ENCODE measurements at regions not wholly inside any gene's neighbourhood (a gene's known extent, or its start where the extent isn't known, plus 50 kb on each side); places are given as distances from the start of the nearest gene placed in this dataset.

DNA sequence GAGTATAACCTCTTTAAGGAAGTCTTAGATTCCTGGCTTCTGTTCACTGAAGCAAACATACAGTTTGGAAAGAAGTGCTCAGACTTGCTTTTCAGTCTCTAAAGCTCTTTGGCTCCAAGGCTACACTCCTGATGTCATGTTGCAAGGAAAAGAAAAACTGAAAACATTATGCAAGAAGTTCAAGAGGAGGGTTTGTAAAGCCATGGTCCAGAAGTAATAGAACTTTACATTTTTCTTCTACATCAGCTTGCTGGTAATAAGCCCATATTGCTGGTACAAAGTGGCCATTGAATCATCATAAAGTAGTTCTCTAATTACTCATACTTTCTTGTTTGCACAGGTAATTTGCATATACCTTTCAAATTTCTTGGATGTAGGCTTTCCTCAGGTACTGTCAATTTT is 83.6 kb downstream of the BBS10 start:
- Histone ChIP-seq H3K4me3 (no peak overlapping the region), H3K27me3 (no peaks in the 10 kb centered on the region), H3K9me3 (peaks cover 9% of the 10 kb centered on the region), H3K36me3 (peaks cover 10% of the 10 kb centered on the region; the same call in 1 of the 2 replicates)
- no peak for DNase-seq

DNA sequence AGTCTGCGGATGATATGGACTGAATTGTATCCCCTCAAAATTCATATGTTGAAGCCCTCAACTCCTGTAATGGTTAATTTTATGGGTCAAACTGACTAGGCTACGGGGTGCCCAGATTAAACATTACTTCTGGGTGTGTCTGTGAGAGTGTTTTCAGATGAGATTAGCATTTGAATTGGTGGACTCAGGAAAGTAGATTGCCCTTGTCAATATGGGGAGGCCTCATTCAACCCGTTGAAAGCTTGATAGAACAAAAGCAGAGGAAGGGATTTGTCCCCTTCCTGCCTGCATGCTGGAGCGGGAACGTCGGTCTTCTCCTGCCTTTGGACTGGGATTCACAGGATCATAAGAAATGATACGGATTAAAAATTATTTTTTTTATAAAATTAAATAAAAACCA is 84.5 kb downstream of the BBS10 start:
- no peak overlapping the region for H3K4me3 ChIP-seq
- H3K27me3 ChIP-seq, result no peaks in the 10 kb centered on the region
- peaks cover 10% of the 10 kb centered on the region; the same call in 1 of the 2 replicates for H3K36me3 ChIP-seq
- no peak for DNase-seq
- H3K9me3 ChIP-seq, result peaks cover 9% of the 10 kb centered on the region

DNA sequence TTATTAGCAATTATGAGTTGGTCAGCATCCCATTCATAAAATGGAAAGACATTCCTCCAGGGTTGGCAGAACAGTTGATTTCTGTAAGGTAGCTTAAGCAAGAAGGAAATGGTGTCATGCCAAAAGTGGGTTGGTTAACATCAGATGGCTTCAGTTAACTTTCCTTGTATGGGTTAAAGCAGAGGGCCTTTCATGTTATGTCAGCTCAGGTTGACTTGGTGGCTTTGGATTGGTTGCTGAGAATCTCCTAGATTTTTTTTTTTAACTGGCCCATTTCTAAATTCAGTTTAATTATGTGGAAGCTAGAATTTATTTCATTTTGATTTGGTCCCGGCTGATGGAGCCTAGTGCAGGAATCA is 87.8 kb downstream of the BBS10 start:
- H3K9me3 ChIP-seq, result peaks cover 9% of the 10 kb centered on the region
- no peak for DNase-seq
- H3K4me3 ChIP-seq, result peak overlapping the region; percentile 30
- H3K36me3 ChIP-seq, result peaks cover 8% of the 10 kb centered on the region; the same call in 1 of the 2 replicates
- no peaks in the 10 kb centered on the region for H3K27me3 ChIP-seq

DNA sequence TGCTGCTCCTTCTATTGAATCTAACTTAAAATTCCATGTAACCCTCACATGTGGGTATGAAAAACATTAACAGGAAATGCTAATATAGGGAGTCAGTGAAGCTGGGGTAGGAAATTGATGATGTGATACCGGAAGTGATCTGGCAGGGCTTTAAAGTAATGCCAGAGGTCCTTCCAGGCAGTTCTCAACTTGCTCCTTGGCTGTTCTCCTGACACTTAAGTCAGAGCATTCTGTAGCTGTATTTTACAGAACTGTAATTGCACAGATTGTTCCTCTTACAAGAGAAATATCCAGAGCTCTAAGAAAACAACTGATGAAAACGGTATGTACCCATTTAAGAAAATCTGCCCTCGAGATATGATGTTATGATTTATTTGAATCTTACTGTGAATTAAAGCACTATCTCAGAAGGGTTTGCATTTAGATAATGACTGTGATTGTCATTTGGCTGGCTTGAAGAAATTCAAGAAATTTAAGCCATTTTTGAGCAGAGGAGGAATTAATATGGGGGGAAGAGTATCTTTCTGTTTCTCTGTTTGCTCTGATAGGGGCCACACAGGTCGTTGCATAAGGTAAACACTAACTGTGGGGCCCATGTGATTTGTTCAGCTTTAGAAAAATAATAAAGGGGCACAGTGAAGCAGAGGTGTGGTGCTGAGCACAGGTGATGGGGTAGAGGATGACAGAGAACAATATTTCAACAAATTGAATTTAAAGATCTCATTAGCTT is 88.4 kb downstream of the BBS10 start:
- Histone ChIP-seq H3K36me3 (peaks cover 8% of the 10 kb centered on the region; the same call in 1 of the 2 replicates), H3K27me3 (no peaks in the 10 kb centered on the region), H3K4me3 (peak overlapping the region; percentile 30), H3K9me3 (peaks cover 9% of the 10 kb centered on the region)
- peak; percentile 82 for DNase-seq

DNA sequence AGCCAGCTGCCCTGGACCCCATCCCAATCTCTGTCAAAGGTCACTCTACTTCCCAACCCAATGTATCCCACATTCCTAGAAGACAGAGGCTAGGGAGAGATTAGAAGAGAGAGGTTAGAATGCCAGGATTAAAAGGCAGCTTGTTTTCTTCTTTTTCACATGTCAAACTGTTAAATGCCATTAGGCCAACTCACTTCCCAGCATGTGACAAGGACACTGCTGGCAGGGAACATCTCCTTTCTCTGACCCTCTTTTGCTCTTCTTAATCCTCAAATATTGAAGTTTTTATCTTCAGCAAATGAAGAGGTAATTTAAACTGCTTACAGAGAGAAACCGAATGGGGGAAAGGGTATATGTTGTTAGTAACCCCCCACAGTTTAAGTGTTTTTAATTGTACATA is 89.1 kb downstream of the BBS10 start:
- DNase-seq, result no peak
- Histone ChIP-seq H3K9me3 (peaks cover 9% of the 10 kb centered on the region), H3K4me3 (no peak overlapping the region), H3K27me3 (no peaks in the 10 kb centered on the region), H3K36me3 (peaks cover 8% of the 10 kb centered on the region; the same call in 1 of the 2 replicates)

DNA sequence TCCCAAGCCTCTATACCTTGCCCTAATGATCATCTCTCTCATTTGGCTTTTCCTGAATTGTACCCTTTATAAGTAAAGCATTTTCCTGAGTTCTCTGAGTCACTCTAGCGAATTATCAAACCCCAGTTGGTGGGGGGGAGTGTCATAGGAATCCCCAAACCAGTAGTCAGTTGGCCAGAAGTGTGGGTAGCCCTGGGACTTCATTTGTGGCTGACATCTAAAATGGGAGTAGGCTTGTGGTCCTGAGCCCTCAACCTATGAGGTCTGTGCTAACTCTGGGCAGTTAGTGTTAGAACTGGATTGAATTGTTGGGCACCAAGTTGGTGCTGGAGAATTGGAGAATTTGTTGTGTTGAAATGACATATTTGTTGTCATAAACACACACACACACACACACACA is 91.3 kb downstream of the BBS10 start:
- Histone ChIP-seq H3K27me3 (no peaks in the 10 kb centered on the region), H3K4me3 (no peak overlapping the region), H3K9me3 (peaks cover 9% of the 10 kb centered on the region), H3K36me3 (peaks cover 8% of the 10 kb centered on the region; the same call in 1 of the 2 replicates)
- DNase-seq, result no peak

DNA sequence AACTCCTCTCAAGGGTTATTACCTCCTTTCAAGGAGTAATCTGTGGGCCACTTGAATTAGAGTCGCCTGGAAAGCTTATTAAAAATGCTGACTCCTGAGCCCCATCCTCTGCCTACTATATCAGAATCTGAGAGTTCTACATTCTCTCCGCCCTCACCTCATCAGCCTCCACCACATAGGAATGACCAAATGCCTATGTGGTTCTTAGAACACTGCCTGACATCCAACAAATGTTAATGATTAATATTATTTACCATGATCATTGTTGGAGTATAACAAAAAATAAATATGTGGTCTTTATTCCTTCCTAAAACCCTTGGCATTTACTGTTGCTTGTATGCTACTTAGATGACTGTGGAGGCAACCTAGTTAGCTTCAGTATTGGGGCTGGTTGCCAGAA is 91.9 kb downstream of the BBS10 start:
- no peak for DNase-seq
- peaks cover 3% of the 10 kb centered on the region; the same call in 1 of the 2 replicates for H3K9me3 ChIP-seq
- H3K4me3 ChIP-seq, result no peak overlapping the region
- H3K27me3 ChIP-seq, result no peaks in the 10 kb centered on the region
- peaks cover 2% of the 10 kb centered on the region; the same call in 1 of the 2 replicates for H3K36me3 ChIP-seq

DNA sequence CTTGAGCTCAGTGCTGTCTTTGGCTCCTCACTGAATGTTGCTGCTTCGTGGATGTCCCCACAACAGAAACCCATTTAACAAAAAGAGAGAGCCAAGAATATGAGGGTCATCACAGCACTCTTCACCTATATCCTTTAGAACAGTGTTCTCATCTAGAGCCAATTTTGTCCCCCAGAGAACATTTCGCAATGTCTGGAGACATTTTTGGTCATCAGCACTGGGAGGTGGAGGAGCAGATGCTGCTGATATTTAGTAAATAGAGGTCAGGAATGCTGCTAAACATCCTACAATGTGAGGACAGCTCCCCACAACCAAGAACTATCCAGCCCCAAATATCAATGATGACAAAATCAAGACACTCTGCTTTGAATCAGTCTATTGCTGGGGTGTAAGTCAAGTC is 92.5 kb downstream of the BBS10 start:
- no peak overlapping the region for H3K4me3 ChIP-seq
- no peaks in the 10 kb centered on the region for H3K36me3 ChIP-seq
- no peak for DNase-seq
- no peaks in the 10 kb centered on the region for H3K27me3 ChIP-seq
- H3K9me3 ChIP-seq, result no peaks in the 10 kb centered on the region

DNA sequence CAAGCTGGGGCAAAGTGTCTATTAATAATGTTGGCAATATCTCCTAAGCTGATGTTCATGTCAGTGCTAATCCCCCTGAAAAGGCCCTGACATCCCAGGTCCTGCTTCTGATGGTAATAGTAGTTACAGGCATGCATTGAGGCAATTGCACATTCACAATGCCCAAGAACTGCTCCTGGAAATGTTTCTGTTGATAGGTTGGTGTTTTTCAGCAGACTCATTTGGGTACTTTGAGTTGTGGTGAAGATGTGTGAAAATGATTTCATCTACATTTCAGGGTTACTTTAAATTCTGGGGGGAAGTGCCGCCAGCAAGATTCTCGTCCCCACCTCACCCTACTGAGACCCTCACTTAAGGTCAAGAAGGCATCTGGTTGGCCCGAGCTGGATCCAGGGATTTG is 92.9 kb downstream of the BBS10 start:
- no peak for DNase-seq
- H3K4me3 ChIP-seq, result no peak overlapping the region
- no peaks in the 10 kb centered on the region for H3K9me3 ChIP-seq
- no peaks in the 10 kb centered on the region for H3K36me3 ChIP-seq
- no peaks in the 10 kb centered on the region for H3K27me3 ChIP-seq

DNA sequence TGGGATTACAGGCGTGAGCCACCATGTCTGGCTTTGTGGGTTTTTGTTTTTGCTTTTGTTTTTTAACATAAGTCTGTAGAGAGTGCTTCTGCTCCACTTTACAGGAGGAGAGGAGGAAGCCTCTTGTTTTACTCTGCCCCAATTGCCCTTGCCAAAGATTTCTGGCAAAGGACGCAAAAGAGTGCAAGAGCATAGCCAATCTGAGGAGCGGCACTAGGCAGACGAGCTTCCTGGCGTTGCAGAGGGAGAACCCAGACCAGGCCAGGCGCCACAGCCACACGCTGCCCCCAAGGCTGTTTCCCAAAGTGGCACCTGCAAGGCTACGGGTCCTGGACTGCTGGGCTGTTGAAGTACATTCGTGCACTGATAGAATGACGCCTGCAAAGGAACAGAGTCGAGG is 96.2 kb downstream of the BBS10 start:
- H3K4me3 ChIP-seq, result no peak overlapping the region
- no peaks in the 10 kb centered on the region for H3K36me3 ChIP-seq
- H3K9me3 ChIP-seq, result no peaks in the 10 kb centered on the region
- H3K27me3 ChIP-seq, result no peaks in the 10 kb centered on the region
- DNase-seq, result no peak

DNA sequence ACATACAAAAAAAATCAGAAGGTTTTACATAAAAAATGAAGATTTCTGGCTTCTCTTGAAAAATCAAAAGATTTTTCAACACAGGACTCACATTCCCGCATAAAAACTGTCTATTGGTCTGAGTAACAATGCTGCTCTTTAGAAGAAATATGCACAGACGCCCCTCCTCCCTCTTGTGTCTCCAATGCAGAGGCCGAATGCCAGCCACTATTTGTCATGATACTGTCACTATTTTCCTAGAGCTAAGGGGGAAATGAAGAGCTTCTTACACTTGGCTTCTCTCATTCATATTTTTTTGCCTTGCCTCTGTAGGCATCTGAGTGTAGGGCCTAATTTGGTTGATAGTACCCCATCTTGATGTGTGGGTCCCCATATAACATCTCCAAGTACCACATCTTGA is 98.0 kb downstream of the BBS10 start:
- H3K36me3 ChIP-seq, result no peaks in the 10 kb centered on the region
- DNase-seq, result no peak
- H3K9me3 ChIP-seq, result no peaks in the 10 kb centered on the region
- no peak overlapping the region for H3K4me3 ChIP-seq
- H3K27me3 ChIP-seq, result no peaks in the 10 kb centered on the region

DNA sequence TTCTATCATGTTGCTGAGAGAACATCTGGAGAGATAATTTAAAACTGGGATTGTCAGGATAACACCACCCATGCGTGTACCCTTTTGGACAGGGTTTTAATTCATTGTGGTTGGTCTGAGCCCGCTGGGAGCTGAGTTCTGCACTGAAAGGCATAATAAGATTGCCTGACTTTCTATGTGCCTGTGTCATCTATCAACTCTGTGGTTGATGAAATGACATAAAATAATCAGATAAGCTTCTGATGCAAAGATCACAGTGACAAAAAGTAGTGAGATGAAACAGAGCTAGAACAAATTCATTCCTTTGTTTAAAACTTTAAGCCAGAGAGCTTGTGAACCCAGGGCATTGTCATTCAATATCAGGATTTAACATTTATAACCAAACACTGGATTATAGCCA is 98.7 kb downstream of the BBS10 start:
- no peaks in the 10 kb centered on the region for H3K9me3 ChIP-seq
- H3K4me3 ChIP-seq, result no peak overlapping the region
- H3K27me3 ChIP-seq, result no peaks in the 10 kb centered on the region
- no peaks in the 10 kb centered on the region for H3K36me3 ChIP-seq
- DNase-seq, result no peak

DNA sequence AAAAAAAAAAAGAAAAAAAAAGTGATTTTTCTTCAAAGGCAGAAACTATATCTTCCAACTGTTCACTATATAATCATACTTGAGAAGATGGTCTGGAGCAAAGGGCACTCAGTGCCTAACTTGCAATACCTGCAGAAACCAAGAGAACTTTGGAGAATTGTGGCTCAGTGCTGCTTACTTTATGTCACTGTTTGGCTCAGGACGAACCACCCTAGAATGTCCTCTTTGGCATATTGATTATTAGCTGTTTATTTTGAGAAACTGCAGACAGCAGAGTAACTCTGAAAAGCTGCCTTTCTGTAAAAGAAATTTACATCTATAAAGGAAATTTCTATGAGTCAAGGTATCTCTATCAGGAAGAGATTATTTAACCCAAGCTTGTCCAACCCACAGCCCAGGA is 100.2 kb downstream of the BBS10 start:
- Histone ChIP-seq H3K4me3 (no peak overlapping the region), H3K9me3 (no peaks in the 10 kb centered on the region), H3K27me3 (no peaks in the 10 kb centered on the region), H3K36me3 (no peaks in the 10 kb centered on the region)
- no peak for DNase-seq

DNA sequence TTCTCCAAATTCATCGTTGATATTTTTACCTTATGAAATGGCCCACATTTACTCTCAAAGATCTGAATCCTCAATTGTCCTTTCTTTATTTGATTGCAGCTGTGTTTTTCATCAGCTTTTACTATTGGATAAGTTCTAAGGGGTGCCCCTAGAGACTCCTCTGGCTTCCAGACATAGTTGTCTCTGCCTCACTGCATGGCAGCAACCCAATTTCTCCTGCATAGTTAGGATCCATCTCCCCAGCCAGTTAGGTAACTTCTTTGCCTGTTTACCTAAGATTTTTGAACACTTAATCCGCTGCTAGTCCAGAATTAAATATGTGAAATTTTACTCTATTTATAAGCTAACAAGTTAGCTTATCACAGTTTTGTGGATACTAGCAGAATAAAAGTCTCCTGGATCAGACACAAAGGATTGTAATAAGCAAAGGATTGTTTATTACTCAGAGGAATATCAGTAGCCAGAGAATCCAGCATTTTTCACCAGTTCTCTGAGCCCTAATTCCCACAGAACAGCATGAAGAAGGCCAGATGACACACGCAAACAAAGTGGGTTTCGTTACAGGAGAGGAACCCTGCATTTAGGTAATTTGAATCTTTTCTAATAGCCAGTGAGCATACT is 101.1 kb downstream of the BBS10 start:
- no peak for DNase-seq
- Histone ChIP-seq H3K9me3 (no peaks in the 10 kb centered on the region), H3K4me3 (no peak overlapping the region), H3K27me3 (no peaks in the 10 kb centered on the region), H3K36me3 (no peaks in the 10 kb centered on the region)

DNA sequence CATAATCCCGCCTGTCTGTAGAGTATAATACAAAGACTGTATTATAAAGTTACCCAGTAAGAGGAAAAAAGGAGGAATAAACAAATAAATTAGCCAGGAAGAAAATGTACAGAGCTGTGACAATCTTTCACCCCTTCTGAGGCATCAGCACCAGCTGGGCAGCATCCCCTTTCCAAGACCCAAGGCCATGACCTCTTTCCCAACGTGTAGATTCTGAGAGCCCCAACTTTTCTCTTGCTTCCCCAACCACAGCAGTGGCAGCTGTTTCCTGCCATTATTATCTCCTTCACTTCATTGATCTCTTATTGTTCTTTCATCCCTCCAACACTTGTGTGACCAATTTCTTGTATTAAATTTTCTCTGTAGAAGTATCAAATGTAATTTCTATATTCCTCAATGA is 101.6 kb downstream of the BBS10 start:
- H3K27me3 ChIP-seq, result no peaks in the 10 kb centered on the region
- no peaks in the 10 kb centered on the region for H3K9me3 ChIP-seq
- H3K4me3 ChIP-seq, result no peak overlapping the region
- no peaks in the 10 kb centered on the region for H3K36me3 ChIP-seq
- no peak for DNase-seq

DNA sequence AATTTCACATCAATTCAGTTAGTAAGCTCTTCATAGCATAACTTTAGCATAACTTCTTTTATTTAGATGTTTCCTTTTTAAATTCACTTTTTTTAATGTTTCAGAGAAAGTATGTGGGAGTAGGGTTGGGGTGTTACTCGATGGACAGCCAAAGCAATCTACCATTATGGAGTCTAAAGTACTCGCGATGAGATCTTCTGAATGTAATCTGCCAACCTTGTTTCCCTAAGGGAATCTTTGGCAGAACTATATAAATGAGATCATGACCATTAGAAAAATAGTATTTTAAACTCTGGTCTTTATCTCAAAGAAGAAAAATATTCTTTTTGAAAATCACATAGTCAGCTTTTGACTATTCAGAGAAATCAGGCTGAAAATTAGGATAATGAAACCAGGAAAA is 103.9 kb downstream of the BBS10 start:
- DNase-seq, result no peak
- Histone ChIP-seq H3K4me3 (no peak overlapping the region), H3K9me3 (no peaks in the 10 kb centered on the region), H3K36me3 (no peaks in the 10 kb centered on the region), H3K27me3 (no peaks in the 10 kb centered on the region)

DNA sequence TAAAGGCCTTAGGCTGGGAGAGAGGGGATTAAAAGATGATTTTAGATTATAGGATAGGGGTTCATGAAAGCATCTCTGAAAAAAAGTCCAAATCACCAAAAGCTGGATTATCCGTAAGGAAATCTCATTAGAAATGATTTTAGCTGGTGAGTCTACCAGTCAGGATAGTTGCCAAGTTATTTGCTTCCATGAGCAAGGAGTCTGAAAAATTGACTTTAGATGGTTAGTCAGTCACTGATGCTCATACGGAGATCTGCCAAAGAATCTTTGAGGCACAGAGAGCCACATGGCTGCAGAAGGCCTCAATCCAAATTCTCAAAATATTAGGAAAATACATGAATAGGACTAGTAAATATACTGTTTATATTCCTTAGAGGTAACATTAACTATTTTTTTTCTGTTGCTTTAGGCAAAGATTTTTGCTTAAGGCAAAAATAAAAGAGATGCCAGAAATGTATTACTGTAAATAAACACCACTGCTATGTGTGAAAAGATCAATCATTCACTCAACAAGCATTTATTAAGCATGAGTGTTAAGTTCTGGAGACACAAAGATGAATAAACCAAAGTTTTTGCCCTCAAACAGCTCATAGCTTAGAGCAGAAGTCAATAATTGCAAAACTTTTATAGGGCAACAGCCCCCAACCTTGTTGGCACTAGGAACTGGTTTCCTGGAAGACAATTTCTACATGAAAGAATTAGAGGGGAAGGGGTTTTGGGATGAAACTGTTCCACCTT is 105.2 kb downstream of the BBS10 start:
- DNase-seq, result peak; percentile 30
- Histone ChIP-seq H3K36me3 (no peaks in the 10 kb centered on the region), H3K4me3 (no peak overlapping the region), H3K27me3 (no peaks in the 10 kb centered on the region), H3K9me3 (no peaks in the 10 kb centered on the region)

DNA sequence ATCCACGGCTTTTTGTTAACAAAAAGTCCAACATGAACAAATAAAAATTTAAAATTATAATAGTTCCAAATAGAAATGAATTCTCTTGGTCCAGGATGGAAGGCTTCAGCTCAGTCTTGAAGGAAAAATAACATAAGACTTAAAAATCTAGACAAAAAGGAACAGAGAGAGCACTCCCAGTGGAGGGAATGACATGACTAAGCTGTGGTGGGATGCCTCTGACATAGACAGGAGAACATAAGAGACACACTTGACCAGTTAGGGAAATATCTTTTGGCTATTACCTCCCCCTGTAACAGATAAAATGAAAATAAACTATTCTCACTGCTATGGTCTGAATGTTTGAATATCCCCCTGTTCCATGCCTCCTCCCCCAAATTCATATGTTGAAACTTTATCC is 106.8 kb downstream of the BBS10 start:
- H3K4me3 ChIP-seq, result no peak overlapping the region
- no peak for DNase-seq
- H3K9me3 ChIP-seq, result no peaks in the 10 kb centered on the region
- H3K27me3 ChIP-seq, result no peaks in the 10 kb centered on the region
- no peaks in the 10 kb centered on the region for H3K36me3 ChIP-seq

All from MG63 (cell line).